ENCODE measurements at regions not wholly inside any gene's neighbourhood (a gene's known extent, or its start where the extent isn't known, plus 50 kb on each side); places are given as distances from the start of the nearest gene placed in this dataset.

- no peaks in the 10 kb centered on the region for H3K27me3 ChIP-seq (replicated peaks; ENCODE audit: insufficient read depth, low read length)
- H3K79me2 ChIP-seq (ENCODE audit: low read length), result no peaks in the 10 kb centered on the region
- H3K4me2 ChIP-seq (ENCODE audit: low read depth, low read length), result no peak overlapping the region
- no peak overlapping the region for H3K4me3 ChIP-seq (ENCODE audit: low read length)
- H3K9ac ChIP-seq (ENCODE audit: low read length), result no peak overlapping the region
- H2AFZ ChIP-seq (ENCODE audit: low read length), result no peak overlapping the region
- H3K36me3 ChIP-seq (replicated peaks; ENCODE audit: insufficient read depth, low read length), result no peaks in the 10 kb centered on the region
- no peaks in the 10 kb centered on the region for H3F3A ChIP-seq (ENCODE audit: insufficient read depth, low read length)
- DNase-seq, result no peak
- H3K27ac ChIP-seq (ENCODE audit: low read length), result no peak overlapping the region
- H3K9me2 ChIP-seq (replicated peaks; ENCODE audit: insufficient read depth, low read length), result no peaks in the 10 kb centered on the region
- H3K4me1 ChIP-seq (ENCODE audit: low read length), result 0 out of 2 replicates have a peak, but pooled peaks cover 5% of the 10 kb centered on the region
- no peaks in the 10 kb centered on the region for H3K9me3 ChIP-seq (replicated peaks; ENCODE audit: insufficient read depth, low read length)
- no peaks in the 10 kb centered on the region for H4K20me1 ChIP-seq (ENCODE audit: insufficient read depth, low read length)
- TF ChIP-seq CTCF (IDR thresholded peaks at IDR 0.05; ENCODE audit: low read length) (no peak), EZH2phosphoT487 (IDR thresholded peaks at IDR 0.05; ENCODE audit: low read length) (no peak)
These were observed 353.0 kb upstream of the SLC7A11 start for GRCh38 chr4:138595171-138595570.

GRCh38 chr4:138592796-138593195 is 350.6 kb upstream of the SLC7A11 start:
- no peak overlapping the region for H3K4me3 ChIP-seq (ENCODE audit: low read length)
- no peaks in the 10 kb centered on the region for H3K9me3 ChIP-seq (replicated peaks; ENCODE audit: insufficient read depth, low read length)
- H3K27me3 ChIP-seq (replicated peaks; ENCODE audit: insufficient read depth, low read length), result no peaks in the 10 kb centered on the region
- no peak overlapping the region for H3K27ac ChIP-seq (ENCODE audit: low read length)
- no peak overlapping the region for H2AFZ ChIP-seq (ENCODE audit: low read length)
- no peak for DNase-seq
- TF ChIP-seq EZH2 (optimal IDR thresholded peaks at IDR 0.05; ENCODE audit: low read depth, low read length) (no peak), EZH2phosphoT487 (IDR thresholded peaks at IDR 0.05; ENCODE audit: low read length) (no peak), CTCF (IDR thresholded peaks at IDR 0.05; ENCODE audit: low read length) (no peak)
- H3K4me2 ChIP-seq (ENCODE audit: low read depth, low read length), result no peak overlapping the region
- H4K20me1 ChIP-seq (ENCODE audit: insufficient read depth, low read length), result no peaks in the 10 kb centered on the region
- H3K9ac ChIP-seq (ENCODE audit: low read length), result no peak overlapping the region
- H3K79me2 ChIP-seq (ENCODE audit: low read length), result no peaks in the 10 kb centered on the region
- H3K36me3 ChIP-seq (replicated peaks; ENCODE audit: insufficient read depth, low read length), result no peaks in the 10 kb centered on the region
- peaks cover 9% of the 10 kb centered on the region for H3K4me1 ChIP-seq (ENCODE audit: low read length)
- H3F3A ChIP-seq (ENCODE audit: insufficient read depth, low read length), result peaks cover 10% of the 10 kb centered on the region; the same call in 1 of the 2 replicates
- H3K9me2 ChIP-seq (replicated peaks; ENCODE audit: insufficient read depth, low read length), result no peaks in the 10 kb centered on the region

- Histone ChIP-seq H3K4me1 (ENCODE audit: low read length) (peaks cover 19% of the 10 kb centered on the region), H3K36me3 (replicated peaks; ENCODE audit: insufficient read depth, low read length) (no peaks in the 10 kb centered on the region), H2AFZ (ENCODE audit: low read length) (no peak overlapping the region), H3K27ac (ENCODE audit: low read length) (no peak overlapping the region), H3K9ac (ENCODE audit: low read length) (no peak overlapping the region), H3K9me2 (replicated peaks; ENCODE audit: insufficient read depth, low read length) (no peaks in the 10 kb centered on the region), H3F3A (ENCODE audit: insufficient read depth, low read length) (peaks cover 11% of the 10 kb centered on the region; the same call in 1 of the 2 replicates), H3K4me2 (ENCODE audit: low read depth, low read length) (no peak overlapping the region), H4K20me1 (ENCODE audit: insufficient read depth, low read length) (no peaks in the 10 kb centered on the region), H3K9me3 (replicated peaks; ENCODE audit: insufficient read depth, low read length) (no peaks in the 10 kb centered on the region), H3K79me2 (ENCODE audit: low read length) (no peaks in the 10 kb centered on the region), H3K4me3 (ENCODE audit: low read length) (no peak overlapping the region), H3K27me3 (replicated peaks; ENCODE audit: insufficient read depth, low read length) (no peaks in the 10 kb centered on the region)
- DNase-seq, result no peak
- TF ChIP-seq EZH2phosphoT487 (IDR thresholded peaks at IDR 0.05; ENCODE audit: low read length) (no peak), CTCF (IDR thresholded peaks at IDR 0.05; ENCODE audit: low read length) (no peak), EZH2 (optimal IDR thresholded peaks at IDR 0.05; ENCODE audit: low read depth, low read length) (no peak)
These were observed 349.7 kb upstream of the SLC7A11 start for GRCh38 chr4:138591808-138592207.
